Activated T-cell treated with anti-CD3 and anti-CD28 coated beads for 4 hours (primary cell): ENCODE measurements at regions not wholly inside any gene's neighbourhood (a gene's known extent, or its start where the extent isn't known, plus 50 kb on each side); places are given as distances from the start of the nearest gene placed in this dataset.
"Not testable (repeated sequence)": the region's sequence is repeated elsewhere in the genome, so short reads cannot be mapped to it uniquely, and the experiment has no call there.

Experiments
- DNase-seq: peaks from one replicate; pipeline ENCODE4 v3.0.0-alpha.2; 2020

DNA sequence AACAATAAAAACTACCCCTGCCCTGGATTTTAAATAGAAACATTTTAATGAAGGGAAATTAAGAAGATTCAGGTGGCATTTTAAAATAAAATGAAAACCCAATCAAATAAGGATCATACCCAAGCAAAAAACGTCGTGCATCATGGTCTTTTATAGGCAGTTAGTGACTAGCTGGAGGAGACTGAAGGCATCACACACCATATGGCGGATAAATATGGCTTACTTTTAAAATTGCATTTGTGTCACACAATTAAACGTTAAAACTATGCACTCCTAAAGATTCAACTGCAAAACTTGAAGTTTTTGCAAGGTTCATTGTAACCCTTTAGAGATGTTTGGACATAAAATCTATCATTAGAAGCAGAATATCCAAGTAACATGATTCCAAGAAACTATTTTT is 200.1 kb upstream of the NRG3 start:
- no peak for DNase-seq

DNA sequence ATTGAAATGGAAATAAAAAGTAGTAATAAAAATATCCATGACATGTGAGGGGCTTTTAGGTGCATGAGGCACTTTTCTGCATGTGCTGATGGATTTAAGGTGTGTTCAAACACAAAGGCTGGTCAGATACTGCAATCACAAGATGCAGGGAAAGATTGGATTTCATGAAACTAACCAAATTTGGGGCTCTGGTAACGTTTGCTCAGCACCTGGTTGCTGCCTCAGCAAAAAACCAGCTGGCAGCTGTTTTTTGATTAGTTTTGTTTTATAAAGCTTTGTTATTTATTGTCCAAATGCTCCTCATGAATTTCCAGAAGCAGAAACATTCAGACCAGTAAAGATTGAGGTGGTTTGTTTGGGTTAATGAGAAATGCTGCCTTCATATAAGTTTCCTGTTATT is 195.7 kb upstream of the NRG3 start:
- DNase-seq, result no peak

DNA sequence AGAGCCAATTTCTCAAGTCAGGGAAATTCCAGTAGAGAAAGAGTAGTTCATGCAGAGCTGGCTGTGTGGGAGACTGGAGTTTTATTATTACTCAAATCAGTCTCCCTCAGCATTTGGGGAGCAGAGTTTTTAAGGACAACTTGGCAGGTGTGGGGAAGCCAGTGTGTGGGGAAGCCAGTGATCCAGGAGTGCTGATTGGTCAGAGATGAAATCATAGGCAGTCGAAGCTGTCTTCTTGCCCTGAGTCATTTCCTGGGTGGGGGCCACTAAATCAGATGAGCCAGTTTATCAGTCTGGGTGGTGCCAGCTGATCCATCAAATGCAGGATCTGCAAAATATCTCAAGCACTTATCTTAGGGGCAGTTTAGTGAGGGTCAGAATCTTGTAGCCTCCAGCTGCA is 194.6 kb upstream of the NRG3 start:
- no peak for DNase-seq

DNA sequence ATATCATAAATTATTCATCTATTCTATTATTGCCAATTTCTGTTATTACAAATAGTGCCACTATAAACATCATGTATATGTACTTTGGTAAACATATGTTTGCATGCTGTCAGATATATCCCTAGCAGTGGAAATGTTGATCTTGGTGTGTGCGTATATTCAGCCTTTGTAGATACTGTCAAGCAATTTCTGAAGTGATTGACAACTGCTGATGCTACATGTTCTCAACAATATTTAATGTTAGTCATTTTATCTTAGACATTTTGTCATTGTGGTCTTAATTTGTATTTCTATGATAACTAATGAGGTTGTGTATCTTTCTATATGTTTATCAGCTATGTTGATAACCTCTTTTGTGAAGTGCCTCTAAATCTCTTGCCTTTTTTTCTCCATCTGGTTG is 186.5 kb upstream of the NRG3 start:
- no peak for DNase-seq

GRCh38 chr10:81696609-81697388 is 178.2 kb upstream of the NRG3 start:
- DNase-seq, result no peak

DNA sequence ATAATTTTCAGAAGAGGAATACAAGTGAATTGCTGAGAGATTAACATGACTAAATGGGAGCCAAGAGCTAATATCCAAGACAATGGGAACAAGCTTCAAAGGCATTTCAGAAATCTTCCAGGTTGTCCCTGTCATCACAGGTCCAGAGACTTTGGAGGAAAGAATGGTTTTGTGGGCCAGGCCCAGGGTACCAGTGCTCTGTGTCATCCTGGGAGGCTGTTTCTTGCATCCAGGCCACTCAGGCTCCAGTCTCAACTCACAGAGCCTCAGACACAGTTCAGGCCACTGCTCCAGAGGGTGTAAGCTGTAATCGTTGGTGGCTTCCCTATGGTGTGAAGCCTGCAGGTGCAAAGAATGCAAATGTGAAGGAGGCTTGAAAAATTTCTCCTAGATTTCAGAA is 170.4 kb upstream of the NRG3 start:
- DNase-seq, result no peak

DNA sequence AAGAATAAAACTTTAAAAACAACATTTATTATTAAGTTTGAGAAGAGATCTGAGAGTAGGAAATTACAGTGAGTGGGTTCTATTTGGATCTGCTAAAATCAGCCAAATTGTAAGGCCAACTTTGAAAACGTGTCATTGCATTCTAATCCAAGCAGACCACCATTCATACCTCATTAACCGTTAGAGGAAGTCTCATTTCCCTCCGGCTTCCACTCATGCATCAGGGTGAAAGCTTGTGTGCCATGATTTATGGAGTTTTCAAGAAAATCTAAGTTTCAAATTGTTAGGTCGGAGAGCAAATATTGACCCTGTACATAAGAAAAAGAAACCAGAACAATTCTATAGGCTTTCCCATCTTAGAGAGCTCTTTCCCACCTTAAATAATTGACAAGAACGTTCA is 166.6 kb upstream of the NRG3 start:
- no peak for DNase-seq

- DNase-seq, result no peak
These were observed 166.1 kb upstream of the NRG3 start for GRCh38 chr10:81708929-81709328.

DNA sequence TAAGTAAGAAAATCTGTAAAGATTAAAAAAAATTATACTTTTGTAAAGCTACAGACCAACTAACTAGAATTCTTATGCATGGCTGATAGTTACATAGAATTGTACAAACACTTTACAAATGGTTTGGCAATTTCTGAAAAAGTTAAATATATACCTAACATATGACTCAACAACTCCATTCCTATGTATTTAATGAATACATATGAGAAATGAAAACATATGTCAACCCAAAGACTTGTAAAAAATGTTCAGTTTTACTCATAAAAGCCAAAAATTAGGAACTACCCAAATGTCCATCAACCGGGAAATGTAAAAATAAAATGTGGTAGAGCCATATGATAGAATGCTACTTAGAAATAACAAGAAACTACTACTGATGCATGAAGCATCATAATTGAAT is 152.6 kb upstream of the NRG3 start:
- no peak for DNase-seq

GRCh38 chr10:81724431-81724830 is 150.6 kb upstream of the NRG3 start:
- DNase-seq, result no peak

DNA sequence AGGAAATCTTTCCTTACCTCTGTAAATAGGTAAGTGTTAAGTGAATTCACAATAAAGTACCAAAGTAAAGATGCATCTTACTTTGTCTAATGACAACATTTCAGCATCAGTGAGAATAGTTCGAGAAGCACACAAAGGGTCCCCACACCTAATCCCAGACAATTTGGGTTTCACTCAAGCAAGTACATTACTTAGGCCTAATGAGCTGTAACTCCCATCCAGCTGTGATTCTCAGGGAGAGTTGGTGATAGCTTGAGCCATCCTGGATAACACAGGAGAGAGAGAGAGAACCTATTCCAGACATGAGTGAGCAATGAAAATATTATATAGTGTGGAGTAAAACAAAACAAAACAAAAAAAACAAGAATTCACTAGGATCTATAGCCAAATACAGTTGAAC is 149.1 kb upstream of the NRG3 start:
- DNase-seq, result no peak

- no peak for DNase-seq
These were observed 146.3 kb upstream of the NRG3 start for GRCh38 chr10:81728692-81729091.

DNA sequence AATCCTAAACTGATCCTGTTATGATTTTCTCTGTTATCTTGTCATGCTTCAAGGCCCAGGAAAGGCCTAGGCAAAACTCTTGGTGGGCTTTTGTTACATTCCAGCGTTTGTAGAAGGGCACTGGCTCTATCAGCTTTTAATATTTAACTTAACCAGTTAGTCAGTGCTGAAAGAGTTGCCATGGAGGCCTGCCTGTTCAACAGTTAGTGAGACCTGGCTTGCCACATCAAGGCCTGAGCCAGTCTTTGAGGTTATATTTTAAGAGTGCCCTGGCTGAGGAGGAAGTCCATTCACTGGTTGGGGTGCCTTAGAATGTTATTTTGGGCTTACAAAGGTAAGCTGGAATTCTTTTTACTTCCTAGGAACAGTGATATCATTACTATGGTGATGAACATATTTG is 144.1 kb upstream of the NRG3 start:
- no peak for DNase-seq

DNA sequence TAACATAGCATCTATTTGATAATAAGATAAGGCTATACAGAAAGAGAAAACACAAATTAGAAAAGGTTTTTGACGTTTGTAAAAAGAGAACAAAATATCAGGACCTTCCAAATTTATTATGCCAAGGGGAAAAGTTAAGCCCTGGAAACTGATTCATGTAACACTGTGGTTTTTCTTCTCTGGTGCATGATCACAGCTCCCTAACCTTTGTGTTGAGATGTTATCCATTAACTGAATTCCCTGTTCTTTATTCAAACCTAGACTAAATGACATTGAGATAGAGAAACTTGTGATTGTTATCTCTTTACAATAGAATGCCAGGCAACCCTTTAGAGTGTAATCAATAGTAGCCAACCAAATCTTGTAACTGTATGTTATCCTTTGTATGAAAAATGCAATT is 141.5 kb upstream of the NRG3 start:
- no peak for DNase-seq

GRCh38 chr10:81735167-81735566 is 139.8 kb upstream of the NRG3 start:
- not testable (repeated sequence) for DNase-seq

GRCh38 chr10:81759111-81759510 is 115.9 kb upstream of the NRG3 start:
- no peak for DNase-seq

- no peak for DNase-seq
These were observed 90.8 kb upstream of the NRG3 start for GRCh38 chr10:81784111-81784597.

GRCh38 chr10:81792729-81793128 is 82.3 kb upstream of the NRG3 start:
- DNase-seq, result no peak

DNA sequence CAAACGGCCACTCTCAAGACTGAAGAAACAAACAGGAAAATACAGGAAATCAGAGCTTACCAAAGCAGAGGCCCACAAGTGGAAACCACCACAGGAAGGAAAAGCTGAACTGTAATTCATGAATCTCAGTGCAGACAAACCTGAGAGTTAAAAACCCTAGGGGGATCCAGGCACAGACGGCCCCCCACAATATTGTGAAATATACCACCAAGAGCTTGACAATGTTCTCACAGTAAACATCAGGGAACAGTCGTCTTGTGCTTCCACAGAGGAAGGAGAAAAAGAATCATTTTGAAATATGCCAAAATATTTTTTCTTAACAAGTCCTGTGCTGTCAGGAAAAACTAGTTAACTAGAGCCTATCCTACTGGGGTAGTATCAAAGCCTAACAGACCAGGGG is 68.2 kb upstream of the NRG3 start:
- no peak for DNase-seq

GRCh38 chr10:81814842-81815241 is 60.2 kb upstream of the NRG3 start:
- no peak for DNase-seq

DNA sequence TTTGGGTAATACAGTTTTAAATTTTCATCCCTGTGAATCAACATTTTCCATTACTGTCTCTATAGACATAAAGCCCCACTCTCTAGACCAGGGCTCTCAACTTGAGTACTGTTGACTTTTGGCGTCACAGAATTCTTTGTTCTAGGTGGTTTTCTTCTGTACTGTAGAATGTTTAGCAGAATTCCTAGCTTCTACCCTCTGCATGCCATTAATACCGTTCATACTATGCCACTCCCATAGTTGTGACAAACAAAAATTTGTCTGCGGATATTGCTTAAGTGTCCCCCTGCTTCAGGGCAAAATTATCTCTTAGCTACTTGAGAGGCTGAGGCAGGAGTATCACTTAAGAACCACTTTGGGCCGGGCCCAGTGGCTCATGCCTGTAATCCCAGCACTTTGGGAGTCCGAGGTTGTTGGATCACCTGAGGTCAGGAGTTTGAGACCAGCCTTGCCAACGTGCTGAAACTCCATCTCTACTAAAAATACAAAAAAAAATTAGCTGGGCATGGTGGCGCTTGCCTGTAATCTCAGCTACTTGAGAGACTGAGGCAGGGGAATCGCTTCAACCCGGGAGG is 57.3 kb upstream of the NRG3 start:
- no peak for DNase-seq

DNA sequence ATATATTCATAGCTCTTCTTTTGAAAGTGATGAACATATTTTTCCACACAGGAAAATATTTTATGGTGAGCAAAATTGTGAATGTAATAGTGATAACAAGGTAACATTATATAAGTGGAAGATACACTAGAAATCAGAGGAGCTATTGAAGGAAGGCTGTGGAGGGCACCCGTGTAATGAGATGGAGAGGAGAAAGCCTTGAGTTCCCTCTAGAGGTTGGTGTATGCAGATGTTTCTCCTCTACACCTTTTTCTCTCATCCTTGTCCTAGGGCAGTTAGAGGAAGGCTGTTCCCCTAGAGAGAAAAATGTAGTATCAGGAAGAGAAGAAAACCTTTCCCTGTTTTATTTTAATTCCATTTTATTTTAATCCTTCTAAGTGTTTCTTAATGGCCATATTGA is 54.6 kb upstream of the NRG3 start:
- no peak for DNase-seq
